Calu3 (cell line): ENCODE measurements at regions not wholly inside any gene's neighbourhood (a gene's known extent, or its start where the extent isn't known, plus 50 kb on each side); places are given as distances from the start of the nearest gene placed in this dataset.

Source experiments
- BruUV-seq: library from RNA; stranded (reverse); fragments of 400-500 nt; replicated peaks from 2 replicates; lab custom pipeline; 2021; lab: Mats Ljungman, UMichigan
- CTCF ChIA-PET: fragments of 300-600 bp; sonication (Branson Sonifier 250); formaldehyde crosslinking; loops from one replicate; lab custom pipeline; 2022; ENCODE audit warnings: antibody characterized with exemption; lab: Charles Lee
- DNase-seq: peaks from one replicate; pipeline ENCODE4 v3.0.0; 2022
- H3K27ac Mint-ChIP-seq: one replicate; pipeline ENCODE4 v1.8.0; 2022; ENCODE audit warnings: mixed read lengths; ENCODE audit not compliant: unreplicated experiment
- H3K27me3 Mint-ChIP-seq: one replicate; pipeline ENCODE4 v1.8.0; 2022; ENCODE audit warnings: mixed read lengths; ENCODE audit not compliant: unreplicated experiment
- H3K36me3 Mint-ChIP-seq: one replicate; pipeline ENCODE4 v1.8.0; 2022; ENCODE audit warnings: mild to moderate bottlenecking, moderate library complexity, mixed read lengths; ENCODE audit not compliant: insufficient read depth, unreplicated experiment
- H3K4me1 Mint-ChIP-seq: one replicate; pipeline ENCODE4 v1.8.0; 2022; ENCODE audit warnings: mild to moderate bottlenecking, low read depth, mixed read lengths; ENCODE audit not compliant: unreplicated experiment
- H3K4me3 Mint-ChIP-seq: one replicate; pipeline ENCODE4 v1.8.0; 2022; ENCODE audit warnings: mild to moderate bottlenecking, low read depth, moderate library complexity, mixed read lengths; ENCODE audit not compliant: unreplicated experiment
- H3K9me3 Mint-ChIP-seq: one replicate; pipeline ENCODE4 v1.8.0; 2022; ENCODE audit warnings: low read depth, mixed read lengths; ENCODE audit not compliant: unreplicated experiment
- CTCF ChIP-seq: fragments of 200-600 bp; IDR thresholded peaks from one replicate; pipeline ENCODE4 v1.8.0; 2022; ENCODE audit warnings: antibody characterized with exemption; ENCODE audit not compliant: unreplicated experiment
- intact Hi-C: fragments of 100-400 bp; cut with micrococcal nuclease; formaldehyde crosslinking; loops from one replicate; pipeline ENCODE4 v1.10.0; 2022; ENCODE audit not compliant: unreplicated experiment

GRCh38 chr15:35145336-35145735, 60.2 kb upstream of the NANOGP8 start:
- H3K4me1 Mint-ChIP-seq: no peaks in the 10 kb centered on the region
- no peak overlapping the region for H3K4me3 Mint-ChIP-seq
- no peak for TF ChIP-seq CTCF
- H3K36me3 Mint-ChIP-seq: no peaks in the 10 kb centered on the region
- CTCF ChIA-PET: no interaction called here
- no peak for DNase-seq
- intact Hi-C loops: no loop called here
- no peaks in the 10 kb centered on the region for H3K9me3 Mint-ChIP-seq
- no peak overlapping the region for H3K27ac Mint-ChIP-seq
- no peaks in the 10 kb centered on the region for H3K27me3 Mint-ChIP-seq
- no TSS peak for BruUV-seq

- BruUV-seq: no TSS peak
- DNase-seq: no peak
- CTCF ChIA-PET: no interaction called here
- Mint-ChIP-seq H3K9me3 (no peaks in the 10 kb centered on the region), H3K4me1 (no peaks in the 10 kb centered on the region), H3K4me3 (no peak overlapping the region), H3K27me3 (no peaks in the 10 kb centered on the region), H3K36me3 (no peaks in the 10 kb centered on the region), H3K27ac (no peak overlapping the region)
- no peak for TF ChIP-seq CTCF
- intact Hi-C loops: no loop called here
These were observed 57.5 kb upstream of the NANOGP8 start for GRCh38 chr15:35142578-35142977.

GRCh38 chr15:35141743-35142471, 56.8 kb upstream of the NANOGP8 start:
- no peak for DNase-seq

GRCh38 chr15:35139822-35140221, 54.7 kb upstream of the NANOGP8 start:
- no peak for TF ChIP-seq CTCF
- no peaks in the 10 kb centered on the region for H3K36me3 Mint-ChIP-seq
- CTCF ChIA-PET: no interaction called here
- no peak overlapping the region for H3K4me3 Mint-ChIP-seq
- no peaks in the 10 kb centered on the region for H3K27me3 Mint-ChIP-seq
- DNase-seq: no peak
- H3K9me3 Mint-ChIP-seq: no peaks in the 10 kb centered on the region
- no TSS peak for BruUV-seq
- no peak overlapping the region for H3K27ac Mint-ChIP-seq
- intact Hi-C loops: no loop called here
- H3K4me1 Mint-ChIP-seq: no peaks in the 10 kb centered on the region

More at GRCh38 chr15:35141743-35142471, 56.8 kb upstream of the NANOGP8 start:
- Mint-ChIP-seq H3K27me3 (no peaks in the 10 kb centered on the region), H3K4me1 (no peaks in the 10 kb centered on the region), H3K4me3 (no peak overlapping the region), H3K9me3 (no peaks in the 10 kb centered on the region), H3K27ac (no peak overlapping the region), H3K36me3 (no peaks in the 10 kb centered on the region)
- intact Hi-C loops: no loop called here
- no peak for TF ChIP-seq CTCF
- BruUV-seq: no TSS peak
- CTCF ChIA-PET: no interaction called here
